H9 (cell line): ENCODE measurements at regions not wholly inside any gene's neighbourhood (a gene's known extent, or its start where the extent isn't known, plus 50 kb on each side); places are given as distances from the start of the nearest gene placed in this dataset.

ENCODE experiments used
- DNase-seq: peaks from one replicate; pipeline ENCODE4 v3.0.0-alpha.2; 2017
- H2AFZ ChIP-seq: one replicate; pipeline ENCODE4 v1.6.1; 2013; ENCODE audit warnings: mild to moderate bottlenecking, low read length, control low read depth, moderate library complexity
- H2AK5ac ChIP-seq: 2 replicates; pipeline ENCODE4 v1.6.1; 2013; ENCODE audit warnings: low read length, control low read depth, mixed read lengths; ENCODE audit not compliant: insufficient read length
- H2BK120ac ChIP-seq: one replicate; pipeline ENCODE4 v1.6.1; 2013; ENCODE audit warnings: low read depth, mild to moderate bottlenecking, low read length, control low read depth, inconsistent platforms; ENCODE audit not compliant: poor library complexity, severe bottlenecking
- H2BK12ac ChIP-seq: 2 replicates; pipeline ENCODE4 v1.6.1; 2013; ENCODE audit warnings: low read length, control low read depth, mixed read lengths, low read depth; ENCODE audit not compliant: insufficient read length
- H2BK15ac ChIP-seq: 2 replicates; pipeline ENCODE4 v1.6.1; 2013; ENCODE audit warnings: low read depth, low read length, control low read depth
- H2BK20ac ChIP-seq: one replicate; pipeline ENCODE4 v1.6.1; 2013; ENCODE audit warnings: low read depth, mild to moderate bottlenecking, low read length, control low read depth, inconsistent platforms; ENCODE audit not compliant: poor library complexity, severe bottlenecking
- H2BK5ac ChIP-seq: 2 replicates; pipeline ENCODE4 v1.6.1; 2013; ENCODE audit warnings: low read length, control low read depth, mixed read lengths; ENCODE audit not compliant: insufficient read length
- H3K14ac ChIP-seq: 2 replicates; pipeline ENCODE4 v1.6.1; 2013; ENCODE audit warnings: low read length, control low read depth; ENCODE audit not compliant: insufficient read depth
- H3K18ac ChIP-seq: 2 replicates; pipeline ENCODE4 v1.6.1; 2013; ENCODE audit warnings: low read depth, mild to moderate bottlenecking, mixed read lengths, low read length, control low read depth; ENCODE audit not compliant: insufficient read length
- H3K23ac ChIP-seq: 2 replicates; pipeline ENCODE4 v1.6.1; 2013; ENCODE audit warnings: low read length, control low read depth, mixed read lengths, low read depth; ENCODE audit not compliant: insufficient read length
- H3K23me2 ChIP-seq: 2 replicates; pipeline ENCODE4 v1.6.1; 2013; ENCODE audit warnings: low read depth, mild to moderate bottlenecking, mixed read lengths, low read length, control low read depth; ENCODE audit not compliant: insufficient read length, poor library complexity, severe bottlenecking
- H3K27ac ChIP-seq: 2 replicates; pipeline ENCODE4 v1.5.1; 2013; ENCODE audit warnings: low read length, control low read depth, mixed read lengths, low read depth; ENCODE audit not compliant: insufficient read length
- H3K27me3 ChIP-seq: 2 replicates; pipeline ENCODE4 v1.6.1; 2013; ENCODE audit warnings: low read length, control low read depth, inconsistent platforms; ENCODE audit not compliant: insufficient read depth
- H3K4ac ChIP-seq: 2 replicates; pipeline ENCODE4 v1.6.1; 2013; ENCODE audit warnings: low read depth, mild to moderate bottlenecking, control low read depth, inconsistent platforms, low read length, moderate library complexity
- H3K4me1 ChIP-seq: 2 replicates; pipeline ENCODE4 v1.6.1; 2013; ENCODE audit warnings: low read length, control low read depth, inconsistent platforms; ENCODE audit not compliant: insufficient read depth
- H3K4me2 ChIP-seq: 2 replicates; pipeline ENCODE4 v1.6.1; 2013; ENCODE audit warnings: low read length, control low read depth, mixed read lengths; ENCODE audit not compliant: insufficient read length, insufficient read depth
- H3K56ac ChIP-seq: 2 replicates; pipeline ENCODE4 v1.6.1; 2013; ENCODE audit warnings: low read depth, mild to moderate bottlenecking, mixed read lengths, low read length, control low read depth; ENCODE audit not compliant: insufficient read length
- H3K79me1 ChIP-seq: 2 replicates; pipeline ENCODE4 v1.6.1; 2013; ENCODE audit warnings: low read depth, mild to moderate bottlenecking, moderate library complexity, low read length, control low read depth, inconsistent platforms; ENCODE audit not compliant: insufficient read depth, poor library complexity, severe bottlenecking
- H3K79me2 ChIP-seq: 2 replicates; pipeline ENCODE4 v1.6.1; 2013; ENCODE audit warnings: low read length, control low read depth, inconsistent platforms; ENCODE audit not compliant: insufficient read depth
- H3K9ac ChIP-seq: 2 replicates; pipeline ENCODE4 v1.6.1; 2013; ENCODE audit warnings: low read length, control low read depth, mixed read lengths; ENCODE audit not compliant: insufficient read length; ENCODE audit errors: extremely low read depth
- H3K9me3 ChIP-seq: one replicate; pipeline ENCODE4 v1.6.1; 2013; ENCODE audit warnings: low read depth, low read length, inconsistent platforms; ENCODE audit not compliant: control insufficient read depth
- H3T11ph ChIP-seq: one replicate; pipeline ENCODE4 v1.6.1; 2013; ENCODE audit warnings: mild to moderate bottlenecking, low read length, control low read depth, inconsistent platforms
- H4K20me1 ChIP-seq: one replicate; pipeline ENCODE4 v1.6.1; 2013; ENCODE audit not compliant: control insufficient read depth, insufficient read length, insufficient read depth
- H4K5ac ChIP-seq: 2 replicates; pipeline ENCODE4 v1.6.1; 2013; ENCODE audit warnings: low read depth, mild to moderate bottlenecking, mixed read lengths, low read length, control low read depth; ENCODE audit not compliant: insufficient read length
- H4K8ac ChIP-seq: replicated peaks from 2 replicates; pipeline ENCODE4 v1.6.1; 2013; ENCODE audit warnings: low read length, control low read depth, mixed read lengths, low read depth; ENCODE audit not compliant: insufficient read length
- H4K91ac ChIP-seq: 2 replicates; pipeline ENCODE4 v1.6.1; 2013; ENCODE audit warnings: low read depth, mild to moderate bottlenecking, moderate library complexity, mixed read lengths, low read length, control low read depth; ENCODE audit not compliant: insufficient read length
- H3K27ac Mint-ChIP-seq, 3 experiments: 2 replicates in 2 of 3; 3 replicates in 1 of 3; pipeline ENCODE4 v1.8.0; 2020 to 2021; ENCODE audit warnings: mixed read lengths in 3 of 3, mild to moderate bottlenecking in 1 of 3, moderate library complexity in 1 of 3
- H3K27me3 Mint-ChIP-seq: 2 replicates; pipeline ENCODE4 v1.8.0; 2021; ENCODE audit warnings: low read depth, mild to moderate bottlenecking, moderate library complexity, mixed read lengths
- H3K36me3 Mint-ChIP-seq, 3 experiments: 2 replicates in 2 of 3; 3 replicates in 1 of 3; pipeline ENCODE4 v1.8.0; 2020 to 2021; ENCODE audit warnings: low read depth in 3 of 3, mixed read lengths in 3 of 3; ENCODE audit not compliant: insufficient read depth in 1 of 3
- H3K4me1 Mint-ChIP-seq, 2 experiments: 2 replicates each; pipeline ENCODE4 v1.8.0; 2020; ENCODE audit warnings: mixed read lengths in 2 of 2
- H3K4me3 Mint-ChIP-seq, 2 experiments: 2 replicates in 1 of 2; 3 replicates in 1 of 2; pipeline ENCODE4 v1.8.0; 2020 to 2021; ENCODE audit warnings: mild to moderate bottlenecking in 2 of 2, mixed read lengths in 2 of 2, moderate library complexity in 1 of 2
- H3K9me3 Mint-ChIP-seq, 2 experiments: 2 replicates in 1 of 2; 3 replicates in 1 of 2; pipeline ENCODE4 v1.8.0; 2020; ENCODE audit warnings: mild to moderate bottlenecking in 2 of 2, mixed read lengths in 2 of 2, moderate library complexity in 1 of 2
- WGBS: extraction: QIAGEN DNeasy Blood & Tissue Kit; methylation state at CpG from one replicate; pipeline ENCODE4 v1.1.7; 2013; ENCODE audit warnings: missing lambda C conversion rate, low lambda C conversion rate, mixed read lengths; ENCODE audit not compliant: insufficient read length; ENCODE audit errors: extremely low coverage; 5-methylcytosine and 5-hydroxymethylcytosine counted together
- TF ChIP-seq, protein P1 (sequence below): fragments of 200-600 bp; sonication (generic); conservative IDR thresholded peaks from 3 replicates; pipeline ENCODE4 v1.8.0; 2021; ENCODE audit warnings: antibody characterized with exemption, mild to moderate bottlenecking

DNA sequence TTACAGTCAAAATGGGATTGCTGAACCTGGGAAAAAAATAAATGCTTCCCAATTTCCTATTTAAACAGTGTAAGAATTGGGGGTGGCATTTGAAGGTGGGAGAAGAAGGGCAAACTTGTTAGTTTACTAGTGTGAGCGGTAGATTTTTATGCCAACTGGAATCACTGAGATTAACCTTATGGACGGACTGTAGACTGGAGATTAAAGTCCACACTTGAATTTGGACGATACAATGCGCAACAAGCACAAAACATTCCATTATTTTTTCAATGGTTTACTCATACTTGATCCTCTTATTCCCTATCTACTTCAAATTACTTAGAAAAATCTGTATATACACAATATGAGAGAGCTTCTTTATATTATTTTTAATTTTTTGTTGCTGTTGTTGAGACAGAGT is 269.6 kb upstream of the KLF14 start:
- Mint-ChIP-seq H3K27me3 (no peaks in the 10 kb centered on the region), H3K4me3 (no peak overlapping the region), H3K27ac (no peak overlapping the region), H3K4me1 (peaks cover 10 to 22% of the 10 kb centered on the region in 2 experiments; a peak in 3 of 4 replicates), H3K36me3 (peaks cover 7 to 8% (median 7%) of the 10 kb centered on the region in 3 experiments; a peak in 5 of 7 replicates), H3K9me3 (peaks cover 6 to 7% of the 10 kb centered on the region in 2 experiments; a peak in 3 of 5 replicates)
- no peaks in the 10 kb centered on the region for H3K9me3 ChIP-seq
- no peak overlapping the region for H3K14ac ChIP-seq
- no peak overlapping the region for H3K18ac ChIP-seq
- no peak overlapping the region for H4K8ac ChIP-seq
- no peaks in the 10 kb centered on the region for H4K20me1 ChIP-seq
- H3K4me2 ChIP-seq = no peak overlapping the region
- no peak overlapping the region for H3K9ac ChIP-seq
- no peaks in the 10 kb centered on the region for H3K23me2 ChIP-seq
- no peaks in the 10 kb centered on the region for H3K27me3 ChIP-seq
- WGBS = no CpG with 5 or more reads among the region's 4 CpGs
- H2BK15ac ChIP-seq = no peak overlapping the region
- TF ChIP-seq, protein P1, sequence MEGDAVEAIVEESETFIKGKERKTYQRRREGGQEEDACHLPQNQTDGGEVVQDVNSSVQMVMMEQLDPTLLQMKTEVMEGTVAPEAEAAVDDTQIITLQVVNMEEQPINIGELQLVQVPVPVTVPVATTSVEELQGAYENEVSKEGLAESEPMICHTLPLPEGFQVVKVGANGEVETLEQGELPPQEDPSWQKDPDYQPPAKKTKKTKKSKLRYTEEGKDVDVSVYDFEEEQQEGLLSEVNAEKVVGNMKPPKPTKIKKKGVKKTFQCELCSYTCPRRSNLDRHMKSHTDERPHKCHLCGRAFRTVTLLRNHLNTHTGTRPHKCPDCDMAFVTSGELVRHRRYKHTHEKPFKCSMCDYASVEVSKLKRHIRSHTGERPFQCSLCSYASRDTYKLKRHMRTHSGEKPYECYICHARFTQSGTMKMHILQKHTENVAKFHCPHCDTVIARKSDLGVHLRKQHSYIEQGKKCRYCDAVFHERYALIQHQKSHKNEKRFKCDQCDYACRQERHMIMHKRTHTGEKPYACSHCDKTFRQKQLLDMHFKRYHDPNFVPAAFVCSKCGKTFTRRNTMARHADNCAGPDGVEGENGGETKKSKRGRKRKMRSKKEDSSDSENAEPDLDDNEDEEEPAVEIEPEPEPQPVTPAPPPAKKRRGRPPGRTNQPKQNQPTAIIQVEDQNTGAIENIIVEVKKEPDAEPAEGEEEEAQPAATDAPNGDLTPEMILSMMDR = no peak
- no peak overlapping the region for H4K5ac ChIP-seq
- DNase-seq = no peak
- no peak overlapping the region for H2BK5ac ChIP-seq
- H4K91ac ChIP-seq = no peak overlapping the region
- H3T11ph ChIP-seq = no peak overlapping the region
- no peak overlapping the region for H2BK12ac ChIP-seq
- H3K27ac ChIP-seq = no peak overlapping the region
- H2AFZ ChIP-seq = no peak overlapping the region
- no peak overlapping the region for H2BK120ac ChIP-seq
- no peaks in the 10 kb centered on the region for H3K79me2 ChIP-seq
- no peak overlapping the region for H3K4ac ChIP-seq
- H3K4me1 ChIP-seq = no peaks in the 10 kb centered on the region; the same call in 1 of the 2 replicates
- H3K79me1 ChIP-seq = no peaks in the 10 kb centered on the region
- H3K56ac ChIP-seq = no peak overlapping the region
- no peak overlapping the region for H3K23ac ChIP-seq
- no peak overlapping the region for H2BK20ac ChIP-seq
- H2AK5ac ChIP-seq = no peak overlapping the region
